Body of pancreas (tissue), 4 donors: ENCODE measurements at regions not wholly inside any gene's neighbourhood (a gene's known extent, or its start where the extent isn't known, plus 50 kb on each side); places are given as distances from the start of the nearest gene placed in this dataset.

Experiments used
- ATAC-seq: fragments of 150-250 bp; one replicate; pipeline ENCODE4 v1.9.1; 2016
- DNase-seq, 4 donors: peaks; one replicate each; pipeline ENCODE4 v3.0.0-alpha.2; 2019
- H3K27ac ChIP-seq, 4 donors: fragments of 200-600 bp; sonication (generic); 1 replicate in 3 of 4; 2 replicates in 1 of 4; pipeline versions ENCODE4 v1.5.1 to v1.6.1; 2016 to 2019; ENCODE audit warnings: mild to moderate bottlenecking in 1 of 4, mixed read lengths in 1 of 4, moderate library complexity in 1 of 4
- H3K27me3 ChIP-seq, 2 donors: fragments of 200-600 bp; sonication (generic); one replicate each; pipeline ENCODE4 v1.6.0; 2016; ENCODE audit warnings: mild to moderate bottlenecking in 1 of 2
- H3K36me3 ChIP-seq, 2 donors: fragments of 200-600 bp; sonication (generic); replicated peaks in 1 of 2; 2 replicates each; pipeline ENCODE4 v1.5.1; 2016; ENCODE audit warnings: low read depth in 2 of 2; ENCODE audit not compliant: insufficient read depth in 1 of 2
- H3K4me1 ChIP-seq: fragments of 200-600 bp; sonication (generic); one replicate; pipeline ENCODE4 v1.6.0; 2016
- H3K4me3 ChIP-seq, 2 donors: fragments of 200-600 bp; sonication (generic); 1 replicate in 1 of 2; 2 replicates in 1 of 2; pipeline ENCODE4 v1.5.1; 2016 to 2019
- H3K9me3 ChIP-seq, 3 donors: fragments of 200-600 bp; sonication (generic); 1 replicate in 2 of 3; 2 replicates in 1 of 3; pipeline ENCODE4 v1.5.1; 2016
- POLR2A ChIP-seq, 3 donors: fragments of 450-650 bp; IDR thresholded peaks; one replicate each; pipeline ENCODE4 v1.6.1; 2016; ENCODE audit warnings: antibody characterized with exemption in 3 of 3, mild to moderate bottlenecking in 2 of 3
- WGBS, 2 donors: methylation state at CpG; one replicate each; pipeline ENCODE4 v1.1.5; 2017; 5-methylcytosine and 5-hydroxymethylcytosine counted together
- intact Hi-C: fragments of 100-400 bp; cut with DNase I; formaldehyde crosslinking; loops from one replicate; pipeline ENCODE4 v1.15.1; 2023
- TF ChIP-seq, protein P1 (sequence below), 7 experiments: fragments of 450-650 bp in 4 of 7; fragments of 200-600 bp in 3 of 7; sonication (generic) in 3 of 7; IDR thresholded peaks; one replicate each; pipeline ENCODE4 v1.5.1; 2016 to 2019; ENCODE audit warnings: antibody characterized with exemption in 7 of 7

DNA sequence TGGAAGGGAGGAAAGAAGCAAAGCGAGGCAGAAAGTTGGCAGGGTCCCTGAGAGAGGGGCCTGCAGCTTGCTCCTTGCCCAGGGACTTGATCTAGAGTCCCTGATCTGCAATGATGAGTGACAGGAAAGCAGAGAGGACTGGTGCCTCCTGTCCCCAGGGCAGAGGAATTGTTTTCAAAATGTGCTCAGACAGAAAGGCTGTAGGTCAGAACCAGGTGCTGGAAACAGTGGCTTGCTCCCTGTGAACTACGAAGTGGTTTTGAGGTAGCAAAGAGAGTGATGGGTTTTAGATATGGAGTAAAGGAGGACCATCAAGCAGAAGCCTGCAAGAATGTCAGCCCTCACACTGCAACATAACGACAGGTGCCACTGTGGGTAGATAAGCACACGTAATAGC lies 164.9 kb upstream of the SERTAD2 start:
- H3K27me3 ChIP-seq: no peaks in the 10 kb centered on the region
- WGBS, 2 donors: 33 to 38% methylated on average over 4 of the region's 4 CpGs
- intact Hi-C loops: no loop called here
- ATAC-seq: no peak
- TF ChIP-seq, protein P1, sequence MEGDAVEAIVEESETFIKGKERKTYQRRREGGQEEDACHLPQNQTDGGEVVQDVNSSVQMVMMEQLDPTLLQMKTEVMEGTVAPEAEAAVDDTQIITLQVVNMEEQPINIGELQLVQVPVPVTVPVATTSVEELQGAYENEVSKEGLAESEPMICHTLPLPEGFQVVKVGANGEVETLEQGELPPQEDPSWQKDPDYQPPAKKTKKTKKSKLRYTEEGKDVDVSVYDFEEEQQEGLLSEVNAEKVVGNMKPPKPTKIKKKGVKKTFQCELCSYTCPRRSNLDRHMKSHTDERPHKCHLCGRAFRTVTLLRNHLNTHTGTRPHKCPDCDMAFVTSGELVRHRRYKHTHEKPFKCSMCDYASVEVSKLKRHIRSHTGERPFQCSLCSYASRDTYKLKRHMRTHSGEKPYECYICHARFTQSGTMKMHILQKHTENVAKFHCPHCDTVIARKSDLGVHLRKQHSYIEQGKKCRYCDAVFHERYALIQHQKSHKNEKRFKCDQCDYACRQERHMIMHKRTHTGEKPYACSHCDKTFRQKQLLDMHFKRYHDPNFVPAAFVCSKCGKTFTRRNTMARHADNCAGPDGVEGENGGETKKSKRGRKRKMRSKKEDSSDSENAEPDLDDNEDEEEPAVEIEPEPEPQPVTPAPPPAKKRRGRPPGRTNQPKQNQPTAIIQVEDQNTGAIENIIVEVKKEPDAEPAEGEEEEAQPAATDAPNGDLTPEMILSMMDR (IDR thresholded peaks at IDR 0.05): no peak
- no peak for TF ChIP-seq POLR2A (IDR thresholded peaks at IDR 0.05)
- H3K4me1 ChIP-seq: no peaks in the 10 kb centered on the region
- no peak overlapping the region for H3K4me3 ChIP-seq
- no peaks in the 10 kb centered on the region for H3K36me3 ChIP-seq
- DNase-seq: no peak
- no peak overlapping the region for H3K27ac ChIP-seq
- no peaks in the 10 kb centered on the region for H3K9me3 ChIP-seq

DNA sequence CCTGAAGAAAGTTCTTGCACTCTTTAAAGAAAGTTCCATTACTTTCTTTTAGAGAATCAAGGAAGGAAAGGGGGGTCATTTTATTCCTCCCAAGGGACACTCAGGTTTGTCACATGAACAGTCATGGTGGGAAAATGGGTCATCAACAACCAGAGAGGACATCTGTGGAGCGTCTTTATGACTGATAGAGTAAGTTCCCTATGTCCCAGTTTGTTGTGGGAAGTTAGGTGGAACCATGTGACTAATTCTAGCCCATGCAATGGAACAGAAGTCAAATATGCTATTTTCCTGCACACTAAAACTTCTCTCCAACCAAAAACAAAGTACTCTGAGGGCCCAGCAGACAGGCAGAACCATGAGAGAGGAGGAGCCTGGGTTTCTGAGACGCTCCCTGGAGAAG lies 165.6 kb upstream of the SERTAD2 start:
- WGBS, 2 donors: 75 to 78% methylated on average over 2 of the region's 2 CpGs
- DNase-seq: no peak
- intact Hi-C loops: no loop called here
- no peak for ATAC-seq
- Histone ChIP-seq H3K4me3 (no peak overlapping the region), H3K36me3 (no peaks in the 10 kb centered on the region), H3K27me3 (no peaks in the 10 kb centered on the region), H3K27ac (no peak overlapping the region), H3K4me1 (no peaks in the 10 kb centered on the region), H3K9me3 (no peaks in the 10 kb centered on the region)
- TF ChIP-seq POLR2A (IDR thresholded peaks at IDR 0.05): no peak
- TF ChIP-seq, protein P1 (IDR thresholded peaks at IDR 0.05): no peak

DNA sequence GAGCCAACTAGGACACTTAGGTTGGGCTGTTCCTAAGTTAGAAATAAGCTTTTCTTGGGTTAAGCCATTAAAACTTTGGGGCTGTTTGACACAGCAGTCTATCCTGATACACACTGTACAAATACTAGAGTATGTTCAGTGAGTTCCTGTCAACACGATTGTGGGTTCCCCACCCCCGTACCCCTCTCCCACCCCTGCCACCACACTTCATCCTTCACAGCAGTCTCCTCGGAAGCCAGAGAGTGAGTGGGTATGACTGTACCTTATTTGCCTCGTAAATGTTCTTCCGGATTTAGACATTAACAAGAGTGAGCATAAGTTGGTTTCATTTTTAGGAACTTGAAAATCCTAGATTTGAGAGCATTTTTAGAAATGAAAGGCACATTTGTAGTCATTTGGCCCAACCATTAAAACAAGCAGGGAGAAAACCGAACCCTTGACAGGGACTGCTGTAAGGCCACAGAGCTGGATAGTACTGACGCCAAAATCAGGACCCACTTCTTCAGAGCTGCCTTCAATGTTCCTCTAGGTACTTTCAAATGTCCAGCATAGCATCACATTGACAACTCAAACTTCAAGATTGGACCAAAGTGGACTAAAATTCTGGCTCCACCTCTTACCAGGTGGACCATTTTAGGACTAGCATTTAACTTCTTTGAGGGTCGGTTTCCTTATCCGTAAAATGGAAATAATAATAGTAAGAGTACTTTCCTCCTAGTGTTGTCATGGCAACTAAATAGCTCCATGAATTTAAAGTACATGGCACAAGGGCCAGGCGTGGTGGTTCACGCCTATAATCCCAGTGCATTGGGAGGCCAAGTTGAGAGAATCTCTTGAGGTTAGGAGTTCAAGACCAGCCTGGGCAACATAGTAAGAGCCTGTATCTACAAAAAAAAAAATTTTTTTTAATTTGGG lies 166.3 kb upstream of the SERTAD2 start:
- 74 to 85% methylated on average over 11 of the region's 11 CpGs for WGBS, 2 donors
- H3K36me3 ChIP-seq: no peaks in the 10 kb centered on the region
- TF ChIP-seq, protein P1 (IDR thresholded peaks at IDR 0.05): no peak
- no peak for TF ChIP-seq POLR2A (IDR thresholded peaks at IDR 0.05)
- H3K4me3 ChIP-seq: no peak overlapping the region
- DNase-seq (no peak), ATAC-seq (no peak)
- H3K27ac ChIP-seq: no peak overlapping the region
- H3K27me3 ChIP-seq: no peaks in the 10 kb centered on the region
- intact Hi-C loops: no loop called here
- H3K4me1 ChIP-seq: no peaks in the 10 kb centered on the region
- H3K9me3 ChIP-seq: no peaks in the 10 kb centered on the region

DNA sequence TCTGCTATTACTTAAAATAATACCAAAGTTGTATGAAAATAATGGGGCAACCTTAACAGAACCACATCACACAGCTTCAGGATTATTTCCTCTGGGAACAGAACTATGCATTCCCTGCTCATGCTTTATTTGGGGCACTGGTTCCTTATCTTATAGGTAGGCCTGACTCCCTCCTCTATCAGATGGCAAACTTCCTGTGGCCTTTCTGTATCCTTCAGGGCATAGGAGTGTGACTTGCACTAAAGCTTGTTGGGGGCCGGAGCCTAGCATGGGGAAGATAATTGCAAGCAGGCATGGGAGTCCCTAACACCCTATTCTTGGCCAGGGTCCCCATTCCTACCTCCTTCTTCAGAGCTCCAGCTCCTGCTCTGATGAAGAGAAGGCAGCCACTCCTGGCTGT lies 167.2 kb upstream of the SERTAD2 start:
- intact Hi-C loops: no loop called here
- no peak overlapping the region for H3K4me3 ChIP-seq
- no peak overlapping the region for H3K27ac ChIP-seq
- H3K27me3 ChIP-seq: no peaks in the 10 kb centered on the region
- no peaks in the 10 kb centered on the region for H3K36me3 ChIP-seq
- H3K9me3 ChIP-seq: no peaks in the 10 kb centered on the region
- no peaks in the 10 kb centered on the region for H3K4me1 ChIP-seq
- ATAC-seq (no peak), DNase-seq (no peak)
- 91 to 100% methylated on average over 1 of the region's 1 CpG for WGBS, 2 donors
- TF ChIP-seq, protein P1 (IDR thresholded peaks at IDR 0.05): no peak
- TF ChIP-seq POLR2A (IDR thresholded peaks at IDR 0.05): no peak

DNA sequence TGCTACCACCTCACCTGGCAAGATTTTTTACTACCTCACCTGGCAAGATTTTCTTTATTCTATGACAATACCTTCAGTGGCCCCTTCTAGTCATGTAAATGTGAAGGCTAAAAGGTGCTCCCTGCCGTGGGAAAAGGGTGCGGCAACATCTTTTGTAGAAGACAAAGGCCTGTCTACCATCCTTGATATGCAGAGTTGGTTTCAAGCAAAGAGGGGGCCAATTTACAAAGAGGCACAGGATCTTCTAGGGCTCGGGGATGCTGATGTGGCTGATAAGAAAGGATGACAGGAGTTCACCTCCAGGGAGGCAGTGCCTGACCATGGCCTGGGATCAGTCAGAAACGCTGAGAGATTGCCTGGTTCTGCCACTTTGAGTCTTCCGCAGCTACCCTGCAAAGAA lies 165.4 kb upstream of the SLC1A4 start:
- intact Hi-C loops: no loop called here
- no peak overlapping the region for H3K27ac ChIP-seq
- TF ChIP-seq POLR2A (IDR thresholded peaks at IDR 0.05): no peak
- TF ChIP-seq, protein P1 (IDR thresholded peaks at IDR 0.05): no peak
- no peak for ATAC-seq
- no peaks in the 10 kb centered on the region for H3K9me3 ChIP-seq
- no peak for DNase-seq
- H3K27me3 ChIP-seq: no peaks in the 10 kb centered on the region
- no peaks in the 10 kb centered on the region for H3K36me3 ChIP-seq
- no peaks in the 10 kb centered on the region for H3K4me1 ChIP-seq
- 62 to 70% methylated on average over 5 of the region's 5 CpGs for WGBS, 2 donors
- H3K4me3 ChIP-seq: no peak overlapping the region
